Lower lobe of right lung (tissue), 2 donors: ENCODE measurements at regions not wholly inside any gene's neighbourhood (a gene's known extent, or its start where the extent isn't known, plus 50 kb on each side); places are given as distances from the start of the nearest gene placed in this dataset.

ENCODE experiments used
- ATAC-seq, 2 donors: fragments of 200-7000 bp; cut with Tn5 transposase; one replicate each; pipeline ENCODE4 v1.9.1; 2020 to 2022; ENCODE audit warnings: mild to moderate bottlenecking in 2 of 2, moderate library complexity in 2 of 2
- DNase-seq: peaks from one replicate; pipeline ENCODE4 v3.0.0-alpha.2; 2020
- H3K27ac ChIP-seq: fragments of 200-600 bp; one replicate; pipeline ENCODE4 v1.8.0; 2022
- H3K27me3 ChIP-seq: fragments of 200-600 bp; one replicate; pipeline ENCODE4 v1.8.0; 2022; ENCODE audit warnings: low read depth
- H3K36me3 ChIP-seq: fragments of 200-600 bp; one replicate; pipeline ENCODE4 v1.8.0; 2022; ENCODE audit warnings: mild to moderate bottlenecking
- H3K4me1 ChIP-seq: fragments of 200-600 bp; one replicate; pipeline ENCODE4 v1.8.0; 2022
- H3K4me3 ChIP-seq: fragments of 200-600 bp; one replicate; pipeline ENCODE4 v1.8.0; 2022; ENCODE audit warnings: mild to moderate bottlenecking
- H3K9me3 ChIP-seq: fragments of 200-600 bp; one replicate; pipeline ENCODE4 v1.8.0; 2022
- intact Hi-C: fragments of 100-400 bp; cut with DNase I; formaldehyde crosslinking; loops from one replicate; pipeline ENCODE4 v1.11.0; 2022
- TF ChIP-seq, protein P1 (sequence below): fragments of 200-600 bp; IDR thresholded peaks from one replicate; pipeline ENCODE4 v1.8.0; 2022; ENCODE audit warnings: antibody characterized with exemption, mild to moderate bottlenecking
- donor health status: DM: no; HTN: yes; CAD: no; lungs with severe emphysema.

DNA sequence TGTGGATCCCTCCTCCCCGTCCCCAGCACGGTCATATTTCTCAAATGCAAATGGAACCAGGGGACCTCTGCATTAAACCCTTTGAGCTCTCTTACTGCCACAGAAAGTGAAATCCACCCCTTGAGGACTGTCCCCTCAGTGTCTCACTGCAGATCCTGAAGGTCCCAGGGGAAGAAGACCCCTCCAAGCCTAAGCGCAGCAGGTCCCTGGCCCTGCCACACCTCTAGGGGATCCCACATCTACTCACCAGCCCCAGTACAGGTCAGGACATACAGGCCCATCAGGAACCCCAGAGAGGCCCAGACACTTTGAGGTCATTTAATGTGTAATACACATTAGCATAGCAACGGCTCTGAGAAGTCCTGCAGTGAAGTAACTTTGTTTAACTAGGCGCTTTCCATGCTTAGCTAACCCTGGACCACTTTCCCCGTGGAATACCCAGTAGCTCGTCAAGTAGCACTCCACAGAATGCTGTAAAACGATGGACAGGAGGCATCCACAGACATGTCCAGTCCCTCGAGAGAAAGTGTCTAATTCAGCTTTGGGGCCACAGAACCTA, 54.7 kb upstream of the ALDH1B1 start:
- Histone ChIP-seq H3K4me3 (no peak overlapping the region), H3K27ac (no peak overlapping the region), H3K36me3 (no peaks in the 10 kb centered on the region), H3K4me1 (no peaks in the 10 kb centered on the region), H3K27me3 (no peaks in the 10 kb centered on the region), H3K9me3 (no peaks in the 10 kb centered on the region)
- ATAC-seq (no peak), DNase-seq (no peak)
- TF ChIP-seq, protein P1, sequence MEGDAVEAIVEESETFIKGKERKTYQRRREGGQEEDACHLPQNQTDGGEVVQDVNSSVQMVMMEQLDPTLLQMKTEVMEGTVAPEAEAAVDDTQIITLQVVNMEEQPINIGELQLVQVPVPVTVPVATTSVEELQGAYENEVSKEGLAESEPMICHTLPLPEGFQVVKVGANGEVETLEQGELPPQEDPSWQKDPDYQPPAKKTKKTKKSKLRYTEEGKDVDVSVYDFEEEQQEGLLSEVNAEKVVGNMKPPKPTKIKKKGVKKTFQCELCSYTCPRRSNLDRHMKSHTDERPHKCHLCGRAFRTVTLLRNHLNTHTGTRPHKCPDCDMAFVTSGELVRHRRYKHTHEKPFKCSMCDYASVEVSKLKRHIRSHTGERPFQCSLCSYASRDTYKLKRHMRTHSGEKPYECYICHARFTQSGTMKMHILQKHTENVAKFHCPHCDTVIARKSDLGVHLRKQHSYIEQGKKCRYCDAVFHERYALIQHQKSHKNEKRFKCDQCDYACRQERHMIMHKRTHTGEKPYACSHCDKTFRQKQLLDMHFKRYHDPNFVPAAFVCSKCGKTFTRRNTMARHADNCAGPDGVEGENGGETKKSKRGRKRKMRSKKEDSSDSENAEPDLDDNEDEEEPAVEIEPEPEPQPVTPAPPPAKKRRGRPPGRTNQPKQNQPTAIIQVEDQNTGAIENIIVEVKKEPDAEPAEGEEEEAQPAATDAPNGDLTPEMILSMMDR, result no peak
- intact Hi-C loops, result no loop called here

DNA sequence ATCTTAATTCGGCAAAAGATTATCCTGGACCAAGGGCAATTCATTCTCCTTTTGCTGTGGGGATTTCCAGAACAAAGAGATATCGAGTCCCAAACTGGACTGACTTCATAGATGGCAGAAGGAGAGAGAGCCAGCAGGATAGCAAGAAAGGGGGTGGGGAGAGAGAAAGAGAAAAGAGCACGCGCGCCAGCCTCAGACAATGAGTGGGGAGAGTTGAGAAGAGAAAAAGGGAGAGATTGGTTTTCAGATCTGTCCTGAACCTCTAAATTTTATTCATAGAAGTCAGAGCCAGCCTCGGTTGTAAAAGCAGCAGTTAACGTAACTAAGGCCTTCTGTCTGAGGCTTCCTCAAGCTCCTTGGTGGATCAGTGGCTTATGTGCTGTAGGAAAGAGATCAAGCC, 55.3 kb upstream of the ALDH1B1 start:
- no peak overlapping the region for H3K4me3 ChIP-seq
- H3K9me3 ChIP-seq, result no peaks in the 10 kb centered on the region
- no peaks in the 10 kb centered on the region for H3K27me3 ChIP-seq
- intact Hi-C loops, result no loop called here
- no peaks in the 10 kb centered on the region for H3K36me3 ChIP-seq
- H3K4me1 ChIP-seq, result no peaks in the 10 kb centered on the region
- TF ChIP-seq, protein P1, result no peak
- ATAC-seq (no peak), DNase-seq (no peak)
- no peak overlapping the region for H3K27ac ChIP-seq

DNA sequence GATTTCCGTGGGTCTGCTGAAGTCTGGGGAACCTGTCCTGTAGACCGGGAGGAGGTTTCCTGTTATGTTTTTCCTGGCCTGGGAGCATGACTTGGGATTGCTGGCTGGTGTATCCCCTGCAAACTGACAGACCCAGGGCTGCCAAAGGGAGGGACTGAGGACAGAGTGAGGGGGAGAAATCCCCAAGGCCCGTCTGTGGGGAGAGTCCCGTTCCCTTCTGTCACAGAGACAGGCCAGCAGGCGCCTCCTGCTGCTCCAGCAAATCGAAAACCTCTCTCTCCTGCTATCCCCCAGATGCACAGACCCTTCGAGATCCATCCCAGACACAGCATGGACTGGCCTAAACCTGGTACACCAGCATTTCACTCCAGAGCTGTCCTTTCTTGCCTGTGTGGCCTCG, 56.2 kb upstream of the ALDH1B1 start:
- Histone ChIP-seq H3K36me3 (no peaks in the 10 kb centered on the region), H3K9me3 (no peaks in the 10 kb centered on the region), H3K27me3 (no peaks in the 10 kb centered on the region), H3K4me3 (no peak overlapping the region), H3K4me1 (no peaks in the 10 kb centered on the region), H3K27ac (no peak overlapping the region)
- intact Hi-C loops, result no loop called here
- ATAC-seq (no peak), DNase-seq (no peak)
- TF ChIP-seq, protein P1, result no peak

DNA sequence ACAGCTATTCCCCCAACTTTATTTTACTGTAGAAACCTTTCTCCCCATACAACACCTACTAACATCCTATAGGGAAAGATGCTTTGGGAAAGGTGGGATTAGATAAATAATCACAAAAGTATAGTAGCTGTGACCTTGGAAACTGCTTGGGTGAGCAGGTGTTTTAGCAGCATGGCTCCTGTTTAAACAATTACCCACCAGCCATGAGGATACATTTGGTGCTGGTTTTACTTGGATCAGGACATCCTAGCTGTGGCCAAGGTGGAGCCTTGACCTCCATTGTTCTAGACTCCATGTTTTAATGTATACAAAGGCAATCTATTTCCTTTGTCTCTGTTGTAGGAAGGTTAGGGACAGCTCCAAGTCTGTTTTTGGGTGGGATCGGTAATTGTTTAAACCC, 56.8 kb upstream of the ALDH1B1 start:
- Histone ChIP-seq H3K36me3 (no peaks in the 10 kb centered on the region), H3K4me1 (no peaks in the 10 kb centered on the region), H3K27me3 (no peaks in the 10 kb centered on the region), H3K27ac (no peak overlapping the region), H3K9me3 (no peaks in the 10 kb centered on the region), H3K4me3 (no peak overlapping the region)
- TF ChIP-seq, protein P1, result no peak
- ATAC-seq (no peak), DNase-seq (no peak)
- intact Hi-C loops, result no loop called here

DNA sequence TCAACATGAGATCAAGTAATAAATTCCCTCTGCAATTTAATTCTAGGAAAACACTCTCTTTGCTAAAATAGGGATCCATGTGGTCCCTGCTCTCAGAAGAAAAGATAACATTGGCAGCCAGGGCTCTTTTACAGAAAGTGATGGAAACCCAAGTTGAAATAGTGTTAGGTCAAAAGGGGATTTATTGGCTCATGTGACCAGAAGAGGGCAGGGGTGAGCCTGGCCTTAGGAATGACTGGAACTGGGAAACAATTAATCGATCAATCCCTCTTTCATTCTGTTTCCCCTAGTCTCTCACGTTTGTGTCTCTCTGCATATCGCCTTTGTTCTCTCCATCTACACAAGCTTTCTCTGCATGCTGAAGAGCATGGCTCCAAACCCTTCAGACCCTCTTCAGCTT, 58.3 kb upstream of the ALDH1B1 start:
- Histone ChIP-seq H3K27ac (no peak overlapping the region), H3K9me3 (no peaks in the 10 kb centered on the region), H3K4me1 (no peaks in the 10 kb centered on the region), H3K36me3 (no peaks in the 10 kb centered on the region), H3K4me3 (no peak overlapping the region), H3K27me3 (no peaks in the 10 kb centered on the region)
- ATAC-seq (no peak), DNase-seq (no peak)
- intact Hi-C loops, result no loop called here
- TF ChIP-seq, protein P1, result no peak

DNA sequence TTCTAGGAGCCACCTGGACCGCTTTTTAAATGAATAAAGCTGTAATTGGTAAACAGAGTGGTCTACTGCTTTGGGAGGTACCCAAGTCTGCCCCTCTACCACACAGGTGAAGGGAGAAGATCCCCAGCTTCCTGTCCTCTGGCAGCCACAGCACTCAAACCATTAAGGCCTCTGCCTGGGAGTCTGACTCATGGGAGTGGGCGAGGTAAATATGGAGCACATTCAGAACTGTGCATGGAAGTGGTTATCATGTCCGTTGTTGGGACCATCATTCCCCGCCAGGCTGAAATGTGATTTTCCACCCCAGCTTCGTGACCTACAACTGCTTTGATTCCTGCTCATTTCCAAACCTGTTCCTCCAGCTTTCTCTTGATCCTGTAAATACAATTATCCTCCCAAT, 59.5 kb upstream of the ALDH1B1 start:
- H3K27me3 ChIP-seq, result no peaks in the 10 kb centered on the region

More for the DNA sequence above, 59.5 kb upstream of the ALDH1B1 start:
- ATAC-seq (no peak), DNase-seq (no peak)
- no peak overlapping the region for H3K27ac ChIP-seq
- no peaks in the 10 kb centered on the region for H3K9me3 ChIP-seq
- TF ChIP-seq, protein P1, result no peak
- no peaks in the 10 kb centered on the region for H3K4me1 ChIP-seq
- intact Hi-C loops, result no loop called here
- H3K36me3 ChIP-seq, result no peaks in the 10 kb centered on the region
- no peak overlapping the region for H3K4me3 ChIP-seq
